ENCODE measurements at regions not wholly inside any gene's neighbourhood (a gene's known extent, or its start where the extent isn't known, plus 50 kb on each side); places are given as distances from the start of the nearest gene placed in this dataset.
"Not testable (repeated sequence)": the region's sequence is repeated elsewhere in the genome, so short reads cannot be mapped to it uniquely, and the experiment has no call there.

- TF ChIP-seq CTCF (IDR thresholded peaks at IDR 0.05; ENCODE audit: poor library complexity); EZH2 (IDR thresholded peaks at IDR 0.05; ENCODE audit: borderline replicate concordance); EZH2phosphoT487 (IDR thresholded peaks at IDR 0.05; ENCODE audit: low read depth, severe bottlenecking, unreplicated experiment): not testable (repeated sequence)
These were observed 839.0 kb downstream of the REEP3 start for GRCh38 chr10:64360240-64360639.

All from hepatocyte (in vitro differentiated cells).